Ishikawa (cell line): ENCODE measurements at regions not wholly inside any gene's neighbourhood (a gene's known extent, or its start where the extent isn't known, plus 50 kb on each side); places are given as distances from the start of the nearest gene placed in this dataset.

Experiments used
- CEBPB ChIP-seq: IDR thresholded peaks from 2 replicates; pipeline ENCODE4 v1.6.1; 2012
- CREB1 ChIP-seq: IDR thresholded peaks from 2 replicates; pipeline ENCODE4 v1.6.1; 2012; ENCODE audit warnings: low read depth
- EGR1 ChIP-seq: IDR thresholded peaks from 2 replicates; pipeline ENCODE4 v1.6.1; 2012
- EP300 ChIP-seq: IDR thresholded peaks from 2 replicates; pipeline ENCODE4 v1.6.1; 2012; ENCODE audit warnings: borderline replicate concordance
- FOXM1 ChIP-seq: IDR thresholded peaks from 2 replicates; pipeline ENCODE4 v1.6.1; 2012; ENCODE audit warnings: low read depth, borderline replicate concordance
- MAX ChIP-seq: IDR thresholded peaks from 2 replicates; pipeline ENCODE4 v1.6.1; 2012
- NFIC ChIP-seq: IDR thresholded peaks from 2 replicates; pipeline ENCODE4 v1.6.1; 2012
- RAD21 ChIP-seq: IDR thresholded peaks from 2 replicates; pipeline ENCODE4 v1.6.1; 2012; ENCODE audit warnings: low read depth
- REST ChIP-seq: IDR thresholded peaks from 2 replicates; pipeline ENCODE4 v1.6.1; 2012; ENCODE audit warnings: low read depth, mild to moderate bottlenecking
- TAF1 ChIP-seq: IDR thresholded peaks from 2 replicates; pipeline ENCODE4 v1.6.1; 2012; ENCODE audit warnings: low read depth, mild to moderate bottlenecking
- TCF12 ChIP-seq: IDR thresholded peaks from 2 replicates; pipeline ENCODE4 v1.6.1; 2012; ENCODE audit warnings: low read depth
- TEAD4 ChIP-seq: IDR thresholded peaks from 2 replicates; pipeline ENCODE4 v1.6.1; 2012
- USF1 ChIP-seq: IDR thresholded peaks from 2 replicates; pipeline ENCODE4 v1.6.1; 2012
- YY1 ChIP-seq: IDR thresholded peaks from 2 replicates; pipeline ENCODE4 v1.6.1; 2012; ENCODE audit warnings: low read depth
- ZBTB7A ChIP-seq: IDR thresholded peaks from 2 replicates; pipeline ENCODE4 v1.6.1; 2012; ENCODE audit warnings: low read depth

GRCh38 chr16:86679490-86679889, 101.1 kb downstream of the FOXL1 start:
- no peak for TF ChIP-seq EP300

- TF ChIP-seq EGR1 (no peak), TAF1 (no peak), FOXM1 (no peak), ZBTB7A (no peak), USF1 (no peak), YY1 (no peak), TEAD4 (no peak), NFIC (no peak), REST (no peak), CEBPB (no peak), TCF12 (no peak), RAD21 (no peak), MAX (no peak), EP300 (no peak), CREB1 (no peak)
Measured at GRCh38 chr16:86680162-86680561, 101.8 kb downstream of the FOXL1 start.

- TF ChIP-seq TCF12 = no peak
- no peak for TF ChIP-seq EP300
- no peak for TF ChIP-seq FOXM1
- no peak for TF ChIP-seq USF1
- no peak for TF ChIP-seq ZBTB7A
- TF ChIP-seq EGR1 = no peak
- TF ChIP-seq NFIC = no peak
- no peak for TF ChIP-seq CEBPB
- TF ChIP-seq YY1 = no peak
- no peak for TF ChIP-seq TAF1
- TF ChIP-seq TEAD4 = no peak
- no peak for TF ChIP-seq RAD21
- TF ChIP-seq REST = no peak
Measured at GRCh38 chr16:86680661-86681030, 102.3 kb downstream of the FOXL1 start.

GRCh38 chr16:86681031-86681756, 102.8 kb downstream of the FOXL1 start:
- TF ChIP-seq ZBTB7A = no peak
- TF ChIP-seq TEAD4 = no peak
- no peak for TF ChIP-seq EP300
- TF ChIP-seq CEBPB = no peak
- no peak for TF ChIP-seq RAD21
- TF ChIP-seq YY1 = no peak

- TF ChIP-seq EGR1 = no peak
- no peak for TF ChIP-seq YY1
- no peak for TF ChIP-seq CREB1
- TF ChIP-seq TAF1 = no peak
- no peak for TF ChIP-seq NFIC
- TF ChIP-seq MAX = no peak
- no peak for TF ChIP-seq RAD21
- TF ChIP-seq TCF12 = no peak
- no peak for TF ChIP-seq TEAD4
Measured at GRCh38 chr16:86681757-86682106, 103.4 kb downstream of the FOXL1 start.

- TF ChIP-seq TAF1 = no peak
- TF ChIP-seq TEAD4 = no peak
- no peak for TF ChIP-seq FOXM1
Measured at GRCh38 chr16:86682219-86682904, 104.0 kb downstream of the FOXL1 start.
